ENCODE measurements at regions not wholly inside any gene's neighbourhood (a gene's known extent, or its start where the extent isn't known, plus 50 kb on each side); places are given as distances from the start of the nearest gene placed in this dataset.

- ATAC-seq = no peak
- no peak for DNase-seq (ENCODE audit: low spot score)
Observed at GRCh38 chr6:91376686-91377085, 789.8 kb upstream of the MAP3K7 start.

GRCh38 chr6:91366781-91367180 is 779.9 kb upstream of the MAP3K7 start:
- DNase-seq (ENCODE audit: low spot score) = no peak
- no peak for ATAC-seq

GRCh38 chr6:91358986-91359385 is 772.1 kb upstream of the MAP3K7 start:
- DNase-seq (ENCODE audit: low spot score) = no peak
- no peak for ATAC-seq

- no peak for ATAC-seq
- no peak for DNase-seq (ENCODE audit: low spot score)
Observed at GRCh38 chr6:91352878-91353277, 766.0 kb upstream of the MAP3K7 start.

GRCh38 chr6:91352321-91352720 is 765.4 kb upstream of the MAP3K7 start:
- DNase-seq (ENCODE audit: low spot score) = no peak
- ATAC-seq = no peak

GRCh38 chr6:91350146-91350908 is 763.5 kb upstream of the MAP3K7 start:
- DNase-seq (ENCODE audit: low spot score) (no peak), ATAC-seq (no peak)

GRCh38 chr6:91341473-91341872 is 754.6 kb upstream of the MAP3K7 start:
- ATAC-seq = no peak
- DNase-seq (ENCODE audit: low spot score) = no peak

- ATAC-seq (no peak), DNase-seq (ENCODE audit: low spot score) (no peak)
Observed at GRCh38 chr6:91340896-91341395, 754.1 kb upstream of the MAP3K7 start.

- DNase-seq (ENCODE audit: low spot score) (no peak), ATAC-seq (no peak)
Observed at GRCh38 chr6:91337967-91338366, 751.1 kb upstream of the MAP3K7 start.

GRCh38 chr6:91330896-91331295 is 744.0 kb upstream of the MAP3K7 start:
- DNase-seq (ENCODE audit: low spot score) = no peak
- ATAC-seq = no peak

- ATAC-seq = no peak
- no peak for DNase-seq (ENCODE audit: low spot score)
Observed at GRCh38 chr6:91328241-91328640, 741.4 kb upstream of the MAP3K7 start.

GRCh38 chr6:91324711-91325110 is 737.8 kb upstream of the MAP3K7 start:
- no peak for ATAC-seq
- DNase-seq (ENCODE audit: low spot score) = no peak

GRCh38 chr6:91317984-91318383 is 731.1 kb upstream of the MAP3K7 start:
- DNase-seq (ENCODE audit: low spot score) = no peak
- no peak for ATAC-seq

- no peak for ATAC-seq
- no peak for DNase-seq (ENCODE audit: low spot score)
Observed at GRCh38 chr6:91317247-91317835, 730.5 kb upstream of the MAP3K7 start.

- ATAC-seq = no peak
- no peak for DNase-seq (ENCODE audit: low spot score)
Observed at GRCh38 chr6:91310178-91310577, 723.3 kb upstream of the MAP3K7 start.

- ATAC-seq (no peak), DNase-seq (ENCODE audit: low spot score) (no peak)
Observed at GRCh38 chr6:91305755-91306154, 718.9 kb upstream of the MAP3K7 start.

- DNase-seq (ENCODE audit: low spot score) (no peak), ATAC-seq (no peak)
Observed at GRCh38 chr6:91304521-91304920, 717.6 kb upstream of the MAP3K7 start.

GRCh38 chr6:91303326-91303725 is 716.5 kb upstream of the MAP3K7 start:
- DNase-seq (ENCODE audit: low spot score) (no peak), ATAC-seq (no peak)

- ATAC-seq = no peak
- DNase-seq (ENCODE audit: low spot score) = no peak
Observed at GRCh38 chr6:91299544-91300491, 712.9 kb upstream of the MAP3K7 start.

GRCh38 chr6:91298543-91299145 is 711.8 kb upstream of the MAP3K7 start:
- no peak for ATAC-seq
- no peak for DNase-seq (ENCODE audit: low spot score)

- ATAC-seq = no peak
Observed at GRCh38 chr6:91293395-91293794, 706.5 kb upstream of the MAP3K7 start.

More at GRCh38 chr6:91293395-91293794, 706.5 kb upstream of the MAP3K7 start:
- no peak for DNase-seq (ENCODE audit: low spot score)
